ENCODE measurements at regions not wholly inside any gene's neighbourhood (a gene's known extent, or its start where the extent isn't known, plus 50 kb on each side); places are given as distances from the start of the nearest gene placed in this dataset.

DNA sequence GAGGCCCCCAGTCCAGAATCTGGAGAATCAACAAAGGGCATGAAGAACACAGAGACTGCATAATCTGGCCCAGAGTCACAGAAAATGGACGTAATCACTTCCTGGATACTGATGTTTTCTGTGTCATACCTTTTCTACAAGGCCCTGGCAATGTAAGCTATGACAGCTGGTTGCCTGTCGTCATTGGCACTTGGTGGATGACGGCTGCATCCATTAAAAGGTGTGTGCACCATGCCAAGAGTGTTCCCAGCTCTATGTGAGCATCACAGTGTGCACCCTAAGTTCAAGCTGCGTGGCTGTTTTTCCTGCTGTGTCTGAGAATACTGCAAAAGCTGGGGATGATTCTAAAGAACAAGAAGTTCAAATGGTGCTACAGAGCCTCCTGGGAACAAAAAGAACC, 275.2 kb upstream of the CNR1 start:
- Histone ChIP-seq H3K4me1 (ENCODE audit: insufficient read depth) (no peaks in the 10 kb centered on the region), H3K36me3 (ENCODE audit: insufficient read depth) (no peaks in the 10 kb centered on the region), H3K9me2 (ENCODE audit: insufficient read depth) (peaks cover 11% of the 10 kb centered on the region; the same call in 1 of the 2 replicates), H3K4me3 (no peak overlapping the region), H3K27me3 (ENCODE audit: insufficient read depth) (no peaks in the 10 kb centered on the region), H3K79me2 (replicated peaks; ENCODE audit: insufficient read depth) (no peaks in the 10 kb centered on the region), H4K20me1 (replicated peaks; ENCODE audit: insufficient read depth) (no peaks in the 10 kb centered on the region), H3K27ac (ENCODE audit: low read depth) (no peak overlapping the region), H3F3A (replicated peaks; ENCODE audit: low read depth) (no peaks in the 10 kb centered on the region), H3K4me2 (no peak overlapping the region), H2AFZ (no peak overlapping the region)
- H3K27ac Mint-ChIP-seq, result no peak overlapping the region
- H3K4me1 Mint-ChIP-seq, result no peaks in the 10 kb centered on the region
- ATAC-seq (no peak), DNase-seq (ENCODE audit: low spot score) (no peak)
- no peak for TF ChIP-seq EZH2phosphoT487 (IDR thresholded peaks at IDR 0.05; ENCODE audit: unreplicated experiment)
- no peak for TF ChIP-seq NANOG (IDR thresholded peaks at IDR 0.05; ENCODE audit: borderline replicate concordance)
- no peak for TF ChIP-seq EZH2 (IDR thresholded peaks at IDR 0.05; ENCODE audit: low read depth, unreplicated experiment)
- TF ChIP-seq, protein P1, sequence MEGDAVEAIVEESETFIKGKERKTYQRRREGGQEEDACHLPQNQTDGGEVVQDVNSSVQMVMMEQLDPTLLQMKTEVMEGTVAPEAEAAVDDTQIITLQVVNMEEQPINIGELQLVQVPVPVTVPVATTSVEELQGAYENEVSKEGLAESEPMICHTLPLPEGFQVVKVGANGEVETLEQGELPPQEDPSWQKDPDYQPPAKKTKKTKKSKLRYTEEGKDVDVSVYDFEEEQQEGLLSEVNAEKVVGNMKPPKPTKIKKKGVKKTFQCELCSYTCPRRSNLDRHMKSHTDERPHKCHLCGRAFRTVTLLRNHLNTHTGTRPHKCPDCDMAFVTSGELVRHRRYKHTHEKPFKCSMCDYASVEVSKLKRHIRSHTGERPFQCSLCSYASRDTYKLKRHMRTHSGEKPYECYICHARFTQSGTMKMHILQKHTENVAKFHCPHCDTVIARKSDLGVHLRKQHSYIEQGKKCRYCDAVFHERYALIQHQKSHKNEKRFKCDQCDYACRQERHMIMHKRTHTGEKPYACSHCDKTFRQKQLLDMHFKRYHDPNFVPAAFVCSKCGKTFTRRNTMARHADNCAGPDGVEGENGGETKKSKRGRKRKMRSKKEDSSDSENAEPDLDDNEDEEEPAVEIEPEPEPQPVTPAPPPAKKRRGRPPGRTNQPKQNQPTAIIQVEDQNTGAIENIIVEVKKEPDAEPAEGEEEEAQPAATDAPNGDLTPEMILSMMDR (conservative IDR thresholded peaks at IDR 0.05; ENCODE audit: low read depth in 2 of 2), result no peak
- no peak for TF ChIP-seq JUNB (IDR thresholded peaks at IDR 0.05; ENCODE audit: unreplicated experiment)
- TF ChIP-seq CREB1 (CRISPR knock-in tag; IDR thresholded peaks at IDR 0.05; ENCODE audit: low read depth), result no peak
- TF ChIP-seq ZNF114 (CRISPR knock-in tag; IDR thresholded peaks at IDR 0.05), result no peak
- TF ChIP-seq, protein P2, sequence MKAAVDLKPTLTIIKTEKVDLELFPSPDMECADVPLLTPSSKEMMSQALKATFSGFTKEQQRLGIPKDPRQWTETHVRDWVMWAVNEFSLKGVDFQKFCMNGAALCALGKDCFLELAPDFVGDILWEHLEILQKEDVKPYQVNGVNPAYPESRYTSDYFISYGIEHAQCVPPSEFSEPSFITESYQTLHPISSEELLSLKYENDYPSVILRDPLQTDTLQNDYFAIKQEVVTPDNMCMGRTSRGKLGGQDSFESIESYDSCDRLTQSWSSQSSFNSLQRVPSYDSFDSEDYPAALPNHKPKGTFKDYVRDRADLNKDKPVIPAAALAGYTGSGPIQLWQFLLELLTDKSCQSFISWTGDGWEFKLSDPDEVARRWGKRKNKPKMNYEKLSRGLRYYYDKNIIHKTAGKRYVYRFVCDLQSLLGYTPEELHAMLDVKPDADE (IDR thresholded peaks at IDR 0.05), result no peak
- TF ChIP-seq POLR2AphosphoS5 (IDR thresholded peaks at IDR 0.05; ENCODE audit: low read depth), result no peak
- TF ChIP-seq, protein P3, sequence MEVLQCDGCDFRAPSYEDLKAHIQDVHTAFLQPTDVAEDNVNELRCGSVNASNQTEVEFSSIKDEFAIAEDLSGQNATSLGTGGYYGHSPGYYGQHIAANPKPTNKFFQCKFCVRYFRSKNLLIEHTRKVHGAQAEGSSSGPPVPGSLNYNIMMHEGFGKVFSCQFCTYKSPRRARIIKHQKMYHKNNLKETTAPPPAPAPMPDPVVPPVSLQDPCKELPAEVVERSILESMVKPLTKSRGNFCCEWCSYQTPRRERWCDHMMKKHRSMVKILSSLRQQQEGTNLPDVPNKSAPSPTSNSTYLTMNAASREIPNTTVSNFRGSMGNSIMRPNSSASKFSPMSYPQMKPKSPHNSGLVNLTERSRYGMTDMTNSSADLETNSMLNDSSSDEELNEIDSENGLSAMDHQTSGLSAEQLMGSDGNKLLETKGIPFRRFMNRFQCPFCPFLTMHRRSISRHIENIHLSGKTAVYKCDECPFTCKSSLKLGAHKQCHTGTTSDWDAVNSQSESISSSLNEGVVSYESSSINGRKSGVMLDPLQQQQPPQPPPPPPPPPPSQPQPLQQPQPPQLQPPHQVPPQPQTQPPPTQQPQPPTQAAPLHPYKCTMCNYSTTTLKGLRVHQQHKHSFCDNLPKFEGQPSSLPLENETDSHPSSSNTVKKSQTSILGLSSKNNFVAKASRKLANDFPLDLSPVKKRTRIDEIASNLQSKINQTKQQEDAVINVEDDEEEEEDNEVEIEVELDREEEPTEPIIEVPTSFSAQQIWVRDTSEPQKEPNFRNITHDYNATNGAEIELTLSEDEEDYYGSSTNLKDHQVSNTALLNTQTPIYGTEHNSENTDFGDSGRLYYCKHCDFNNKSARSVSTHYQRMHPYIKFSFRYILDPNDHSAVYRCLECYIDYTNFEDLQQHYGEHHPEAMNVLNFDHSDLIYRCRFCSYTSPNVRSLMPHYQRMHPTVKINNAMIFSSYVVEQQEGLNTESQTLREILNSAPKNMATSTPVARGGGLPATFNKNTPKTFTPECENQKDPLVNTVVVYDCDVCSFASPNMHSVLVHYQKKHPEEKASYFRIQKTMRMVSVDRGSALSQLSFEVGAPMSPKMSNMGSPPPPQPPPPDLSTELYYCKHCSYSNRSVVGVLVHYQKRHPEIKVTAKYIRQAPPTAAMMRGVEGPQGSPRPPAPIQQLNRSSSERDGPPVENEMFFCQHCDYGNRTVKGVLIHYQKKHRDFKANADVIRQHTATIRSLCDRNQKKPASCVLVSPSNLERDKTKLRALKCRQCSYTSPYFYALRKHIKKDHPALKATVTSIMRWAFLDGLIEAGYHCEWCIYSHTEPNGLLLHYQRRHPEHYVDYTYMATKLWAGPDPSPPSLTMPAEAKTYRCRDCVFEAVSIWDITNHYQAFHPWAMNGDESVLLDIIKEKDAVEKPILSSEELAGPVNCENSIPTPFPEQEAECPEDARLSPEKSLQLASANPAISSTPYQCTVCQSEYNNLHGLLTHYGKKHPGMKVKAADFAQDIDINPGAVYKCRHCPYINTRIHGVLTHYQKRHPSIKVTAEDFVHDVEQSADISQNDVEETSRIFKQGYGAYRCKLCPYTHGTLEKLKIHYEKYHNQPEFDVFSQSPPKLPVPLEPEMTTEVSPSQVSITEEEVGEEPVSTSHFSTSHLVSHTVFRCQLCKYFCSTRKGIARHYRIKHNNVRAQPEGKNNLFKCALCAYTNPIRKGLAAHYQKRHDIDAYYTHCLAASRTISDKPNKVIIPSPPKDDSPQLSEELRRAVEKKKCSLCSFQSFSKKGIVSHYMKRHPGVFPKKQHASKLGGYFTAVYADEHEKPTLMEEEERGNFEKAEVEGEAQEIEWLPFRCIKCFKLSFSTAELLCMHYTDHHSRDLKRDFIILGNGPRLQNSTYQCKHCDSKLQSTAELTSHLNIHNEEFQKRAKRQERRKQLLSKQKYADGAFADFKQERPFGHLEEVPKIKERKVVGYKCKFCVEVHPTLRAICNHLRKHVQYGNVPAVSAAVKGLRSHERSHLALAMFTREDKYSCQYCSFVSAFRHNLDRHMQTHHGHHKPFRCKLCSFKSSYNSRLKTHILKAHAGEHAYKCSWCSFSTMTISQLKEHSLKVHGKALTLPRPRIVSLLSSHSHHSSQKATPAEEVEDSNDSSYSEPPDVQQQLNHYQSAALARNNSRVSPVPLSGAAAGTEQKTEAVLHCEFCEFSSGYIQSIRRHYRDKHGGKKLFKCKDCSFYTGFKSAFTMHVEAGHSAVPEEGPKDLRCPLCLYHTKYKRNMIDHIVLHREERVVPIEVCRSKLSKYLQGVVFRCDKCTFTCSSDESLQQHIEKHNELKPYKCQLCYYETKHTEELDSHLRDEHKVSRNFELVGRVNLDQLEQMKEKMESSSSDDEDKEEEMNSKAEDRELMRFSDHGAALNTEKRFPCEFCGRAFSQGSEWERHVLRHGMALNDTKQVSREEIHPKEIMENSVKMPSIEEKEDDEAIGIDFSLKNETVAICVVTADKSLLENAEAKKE (CRISPR knock-in tag; IDR thresholded peaks at IDR 0.05), result no peak
- TF ChIP-seq, protein P4, sequence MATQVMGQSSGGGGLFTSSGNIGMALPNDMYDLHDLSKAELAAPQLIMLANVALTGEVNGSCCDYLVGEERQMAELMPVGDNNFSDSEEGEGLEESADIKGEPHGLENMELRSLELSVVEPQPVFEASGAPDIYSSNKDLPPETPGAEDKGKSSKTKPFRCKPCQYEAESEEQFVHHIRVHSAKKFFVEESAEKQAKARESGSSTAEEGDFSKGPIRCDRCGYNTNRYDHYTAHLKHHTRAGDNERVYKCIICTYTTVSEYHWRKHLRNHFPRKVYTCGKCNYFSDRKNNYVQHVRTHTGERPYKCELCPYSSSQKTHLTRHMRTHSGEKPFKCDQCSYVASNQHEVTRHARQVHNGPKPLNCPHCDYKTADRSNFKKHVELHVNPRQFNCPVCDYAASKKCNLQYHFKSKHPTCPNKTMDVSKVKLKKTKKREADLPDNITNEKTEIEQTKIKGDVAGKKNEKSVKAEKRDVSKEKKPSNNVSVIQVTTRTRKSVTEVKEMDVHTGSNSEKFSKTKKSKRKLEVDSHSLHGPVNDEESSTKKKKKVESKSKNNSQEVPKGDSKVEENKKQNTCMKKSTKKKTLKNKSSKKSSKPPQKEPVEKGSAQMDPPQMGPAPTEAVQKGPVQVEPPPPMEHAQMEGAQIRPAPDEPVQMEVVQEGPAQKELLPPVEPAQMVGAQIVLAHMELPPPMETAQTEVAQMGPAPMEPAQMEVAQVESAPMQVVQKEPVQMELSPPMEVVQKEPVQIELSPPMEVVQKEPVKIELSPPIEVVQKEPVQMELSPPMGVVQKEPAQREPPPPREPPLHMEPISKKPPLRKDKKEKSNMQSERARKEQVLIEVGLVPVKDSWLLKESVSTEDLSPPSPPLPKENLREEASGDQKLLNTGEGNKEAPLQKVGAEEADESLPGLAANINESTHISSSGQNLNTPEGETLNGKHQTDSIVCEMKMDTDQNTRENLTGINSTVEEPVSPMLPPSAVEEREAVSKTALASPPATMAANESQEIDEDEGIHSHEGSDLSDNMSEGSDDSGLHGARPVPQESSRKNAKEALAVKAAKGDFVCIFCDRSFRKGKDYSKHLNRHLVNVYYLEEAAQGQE (IDR thresholded peaks at IDR 0.05; ENCODE audit: unreplicated experiment), result no peak
- TF ChIP-seq ZNF331 (CRISPR knock-in tag; IDR thresholded peaks at IDR 0.05; ENCODE audit: low read depth), result no peak
- no peak for TF ChIP-seq STAT1 (IDR thresholded peaks at IDR 0.05; ENCODE audit: unreplicated experiment)
- no peaks in the 10 kb centered on the region for H3K27me3 Mint-ChIP-seq (ENCODE audit: insufficient read depth, low read depth, poor library complexity)
- H3K9me3 Mint-ChIP-seq, result no peaks in the 10 kb centered on the region; the same call in none of the 3 replicates
- H3K36me3 Mint-ChIP-seq (ENCODE audit: low read depth), result no peaks in the 10 kb centered on the region; the same call in 2 of the 3 replicates
- H3K4me3 Mint-ChIP-seq, result no peak overlapping the region
